ENCODE measurements at regions not wholly inside any gene's neighbourhood (a gene's known extent, or its start where the extent isn't known, plus 50 kb on each side); places are given as distances from the start of the nearest gene placed in this dataset.
A peak's percentile ranks its signal among the peaks of the same experiment; 100 is the strongest.

DNA sequence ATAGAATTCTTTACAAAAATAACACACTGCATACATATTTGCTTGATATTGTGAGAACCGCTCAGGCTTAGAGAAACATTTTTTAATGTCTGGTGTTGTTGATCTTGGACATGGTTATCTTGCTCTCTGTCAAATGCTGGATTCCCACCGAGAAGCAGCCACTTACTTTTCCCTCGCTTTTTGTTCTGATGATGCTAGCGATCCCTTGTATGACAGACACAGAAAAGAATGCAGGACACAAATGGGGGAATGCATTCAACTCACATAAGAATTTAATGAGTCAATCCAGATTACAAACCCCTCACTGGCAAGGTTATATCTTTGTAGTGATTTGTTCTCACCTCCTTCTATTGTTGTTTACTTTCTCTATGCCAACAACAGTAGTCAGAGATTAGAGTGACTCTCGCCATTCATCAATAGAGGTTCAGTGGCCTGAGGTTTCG lies 76.8 kb upstream of the AKT3 start:
- DNase-seq = no peak
- Histone ChIP-seq H3K4me1 (peaks cover 0 to 61% (median 40%) of the 10 kb centered on the region in 4 donors), H3K4me3 (peak overlapping the region; percentile 9 to 14), H3K27me3 (no peaks in the 10 kb centered on the region), H3K9me3 (no peaks in the 10 kb centered on the region), H3K36me3 (no peaks in the 10 kb centered on the region), H3K27ac (peak overlapping the region in 1 of 2 donors; percentile 54)
- intact Hi-C loops (cut with DNase I; ENCODE audit: low total_unique reads) = loop anchor here (10.0 kb wide), 1 partner anchor 118 kb away; no protein-coding TSS in a partner anchor
- TF ChIP-seq CTCF (IDR thresholded peaks at IDR 0.05) = no peak

- Histone ChIP-seq H3K4me1 (peaks cover 0 to 64% (median 37%) of the 10 kb centered on the region in 4 donors), H3K27ac (peak overlapping the region in 1 of 2 donors; percentile 54), H3K36me3 (no peaks in the 10 kb centered on the region), H3K9me3 (no peaks in the 10 kb centered on the region), H3K27me3 (no peaks in the 10 kb centered on the region), H3K4me3 (peak overlapping the region; percentile 9 to 14)
- DNase-seq = no peak
- TF ChIP-seq CTCF (IDR thresholded peaks at IDR 0.05) = no peak
- intact Hi-C loops (cut with DNase I; ENCODE audit: low total_unique reads) = loop anchor here (10.0 kb wide), 1 partner anchor 119 kb away; no protein-coding TSS in a partner anchor
Measured at GRCh38 chr1:243926299-243926698, 76.3 kb upstream of the AKT3 start.

- intact Hi-C loops (cut with DNase I; ENCODE audit: low total_unique reads) = loop anchor here (10.0 kb wide), 1 partner anchor 120 kb away; no protein-coding TSS in a partner anchor
- TF ChIP-seq CTCF (IDR thresholded peaks at IDR 0.05) = no peak
- no peaks in the 10 kb centered on the region for H3K27me3 ChIP-seq
- H3K4me3 ChIP-seq = no peak overlapping the region
- DNase-seq = no peak
- peak overlapping the region in 1 of 2 donors; percentile 54 for H3K27ac ChIP-seq
- H3K4me1 ChIP-seq = peaks cover 0 to 72% (median 36%) of the 10 kb centered on the region in 4 donors
- H3K36me3 ChIP-seq = no peaks in the 10 kb centered on the region
- H3K9me3 ChIP-seq = no peaks in the 10 kb centered on the region
Measured at GRCh38 chr1:243924588-243925349, 74.7 kb upstream of the AKT3 start.

GRCh38 chr1:243924188-243924587 lies 74.1 kb upstream of the AKT3 start:
- H3K4me1 ChIP-seq = peaks cover 0 to 77% (median 38%) of the 10 kb centered on the region in 4 donors
- H3K9me3 ChIP-seq = no peaks in the 10 kb centered on the region
- no peak for TF ChIP-seq CTCF (IDR thresholded peaks at IDR 0.05)
- no peak overlapping the region for H3K4me3 ChIP-seq
- intact Hi-C loops (cut with DNase I; ENCODE audit: low total_unique reads) = loop anchor here (10.0 kb wide), 1 partner anchor 121 kb away; no protein-coding TSS in a partner anchor
- DNase-seq = no peak
- no peaks in the 10 kb centered on the region for H3K27me3 ChIP-seq
- H3K27ac ChIP-seq = peak overlapping the region in 1 of 2 donors; percentile 54
- H3K36me3 ChIP-seq = no peaks in the 10 kb centered on the region

DNA sequence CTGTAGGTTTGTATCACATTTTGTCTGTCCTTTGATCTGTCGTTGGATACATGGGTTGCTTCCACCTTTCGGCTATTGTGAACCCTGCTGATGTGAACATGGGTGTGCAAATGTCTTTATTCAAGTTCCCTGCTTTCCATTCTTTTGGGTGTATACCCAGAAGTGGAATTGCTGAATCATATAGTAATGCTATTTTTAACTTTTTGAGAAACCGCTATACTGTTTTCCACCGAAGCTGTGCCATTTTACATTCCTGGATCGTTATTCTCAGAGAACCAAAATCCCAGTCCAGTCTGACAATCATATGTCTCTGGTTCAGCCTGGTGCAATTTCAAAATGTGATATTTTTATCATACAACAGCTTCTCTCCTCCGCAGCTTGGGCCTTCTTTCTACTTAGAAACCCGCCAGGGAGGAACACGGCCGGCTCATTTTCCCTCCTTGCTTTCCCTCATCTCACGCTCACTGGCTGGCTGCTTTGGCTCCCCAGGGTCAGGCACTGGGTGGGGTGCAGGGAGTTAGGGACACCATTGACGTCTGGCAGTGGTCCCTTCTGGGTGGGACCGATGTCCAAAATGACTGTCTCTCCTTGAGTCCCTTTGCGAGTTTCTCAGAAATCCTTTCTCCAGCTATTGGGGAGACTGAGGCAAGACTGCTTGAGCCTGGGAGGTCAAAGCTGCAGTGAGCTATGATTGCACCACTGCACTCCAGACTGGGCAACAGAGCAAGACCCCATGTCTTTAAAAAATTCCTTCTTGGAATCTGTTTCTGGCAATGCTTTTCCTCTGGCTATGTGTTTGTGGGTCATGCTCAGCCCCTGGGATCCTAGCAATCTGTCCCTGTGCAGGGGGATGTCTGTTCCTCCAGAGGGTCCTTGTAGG lies 73.5 kb upstream of the AKT3 start:
- Histone ChIP-seq H3K4me1 (peaks cover 0 to 77% (median 38%) of the 10 kb centered on the region in 4 donors), H3K9me3 (no peaks in the 10 kb centered on the region), H3K27ac (peak overlapping the region; percentile 12 to 37), H3K27me3 (no peaks in the 10 kb centered on the region), H3K36me3 (no peaks in the 10 kb centered on the region), H3K4me3 (no peak overlapping the region)
- intact Hi-C loops (cut with DNase I; ENCODE audit: low total_unique reads) = loop anchor here (10.0 kb wide), 1 partner anchor 121 kb away; no protein-coding TSS in a partner anchor
- no peak for TF ChIP-seq CTCF (IDR thresholded peaks at IDR 0.05)
- DNase-seq = no peak

All from tibial artery (tissue), 4 donors.